IPS-20b (cell line): ENCODE measurements at regions not wholly inside any gene's neighbourhood (a gene's known extent, or its start where the extent isn't known, plus 50 kb on each side); places are given as distances from the start of the nearest gene placed in this dataset.

Experiments used
- H3K27ac ChIP-seq: one replicate; pipeline ENCODE4 v1.5.1; 2013; ENCODE audit warnings: low read length
- H3K27me3 ChIP-seq: 2 replicates; pipeline ENCODE4 v1.6.1; 2013; ENCODE audit warnings: mild to moderate bottlenecking, low read length, inconsistent platforms; ENCODE audit not compliant: insufficient read depth
- H3K36me3 ChIP-seq: 2 replicates; pipeline ENCODE4 v1.6.1; 2013; ENCODE audit warnings: low read depth, mild to moderate bottlenecking, inconsistent platforms, low read length, moderate library complexity; ENCODE audit not compliant: insufficient read depth
- H3K4me1 ChIP-seq: 2 replicates; pipeline ENCODE4 v1.6.1; 2013; ENCODE audit warnings: mild to moderate bottlenecking, control low read depth, inconsistent platforms, low read length, moderate library complexity; ENCODE audit not compliant: insufficient read depth
- H3K4me3 ChIP-seq: 2 replicates; pipeline ENCODE4 v1.5.1; 2013; ENCODE audit warnings: mild to moderate bottlenecking, low read length, inconsistent platforms
- H3K9ac ChIP-seq: 2 replicates; pipeline ENCODE4 v1.6.1; 2013; ENCODE audit warnings: low read depth, mild to moderate bottlenecking, inconsistent platforms, low read length, moderate library complexity
- H3K9me3 ChIP-seq: 2 replicates; pipeline ENCODE4 v1.6.1; 2013; ENCODE audit warnings: mild to moderate bottlenecking, low read depth, low read length, inconsistent platforms; ENCODE audit not compliant: insufficient read depth

DNA sequence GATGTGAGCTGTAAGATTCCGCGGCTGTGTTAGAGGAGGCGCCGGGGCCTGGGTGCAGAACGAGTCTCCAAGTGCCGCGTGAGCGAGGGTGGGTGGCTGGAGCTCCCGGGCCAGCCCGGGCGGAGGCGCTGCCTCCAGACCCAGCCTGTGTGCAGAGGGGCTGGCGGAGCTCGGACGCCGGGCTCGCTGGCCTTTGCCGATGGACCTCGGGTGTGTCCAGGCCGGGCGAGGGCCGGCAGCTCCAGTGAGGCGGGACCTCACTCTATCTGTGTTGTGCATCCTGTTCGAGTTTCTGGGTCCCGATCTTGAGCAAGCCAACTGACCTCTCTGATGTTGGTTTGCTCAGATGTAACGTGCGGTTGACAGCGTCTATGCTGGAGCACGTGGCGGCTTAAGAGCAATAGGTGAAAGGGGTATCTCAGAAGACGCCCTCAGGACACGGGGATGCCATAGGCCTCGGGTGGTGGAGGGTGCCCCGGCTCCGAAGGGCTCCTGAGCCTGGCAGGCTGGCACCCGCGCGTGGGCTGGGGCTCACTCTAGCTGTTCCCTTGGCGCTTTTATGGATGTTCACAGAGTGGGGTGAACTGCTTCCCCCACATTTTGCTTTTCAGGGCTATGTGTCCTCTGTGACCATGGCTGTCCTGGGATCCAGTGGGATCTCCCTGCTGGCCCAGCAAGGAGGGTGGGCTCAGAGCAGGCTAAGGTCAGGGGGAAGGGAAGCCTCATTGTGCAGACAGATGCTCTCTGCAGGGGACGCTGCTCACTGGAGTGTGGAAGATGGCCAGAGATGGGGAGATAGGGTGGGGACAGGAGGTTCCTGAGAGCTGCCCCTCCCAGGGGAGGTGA, 69.8 kb downstream of the MRPL36 start:
- Histone ChIP-seq H3K27ac (no peak overlapping the region), H3K36me3 (no peaks in the 10 kb centered on the region), H3K4me3 (no peak overlapping the region), H3K27me3 (peaks cover 13% of the 10 kb centered on the region), H3K9me3 (no peaks in the 10 kb centered on the region), H3K9ac (no peak overlapping the region), H3K4me1 (no peaks in the 10 kb centered on the region; the same call in 1 of the 2 replicates)

DNA sequence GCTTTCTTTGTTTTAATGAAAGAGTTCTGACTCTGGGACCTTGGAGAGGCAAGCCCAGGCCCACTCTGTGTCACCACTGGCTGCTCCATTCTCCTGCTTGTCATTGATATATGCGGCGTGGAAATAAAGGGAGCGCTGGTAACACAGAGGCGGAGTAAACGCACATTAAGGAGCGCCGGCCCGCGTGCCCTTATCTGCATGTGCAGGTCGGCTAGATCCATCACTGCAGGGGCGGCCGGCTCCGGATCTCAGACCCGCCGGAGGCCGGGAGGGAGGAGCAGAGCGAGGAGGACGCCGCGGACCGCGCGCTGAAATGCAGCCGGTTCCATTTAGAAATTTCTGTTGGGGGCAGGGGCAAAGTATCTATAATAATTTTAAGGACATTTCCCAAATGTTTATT, 70.8 kb downstream of the MRPL36 start:
- no peak overlapping the region for H3K9ac ChIP-seq
- H3K36me3 ChIP-seq = no peaks in the 10 kb centered on the region
- H3K9me3 ChIP-seq = no peaks in the 10 kb centered on the region
- H3K4me1 ChIP-seq = no peaks in the 10 kb centered on the region; the same call in 1 of the 2 replicates
- H3K4me3 ChIP-seq = no peak overlapping the region
- H3K27me3 ChIP-seq = peaks cover 19% of the 10 kb centered on the region
- no peak overlapping the region for H3K27ac ChIP-seq

DNA sequence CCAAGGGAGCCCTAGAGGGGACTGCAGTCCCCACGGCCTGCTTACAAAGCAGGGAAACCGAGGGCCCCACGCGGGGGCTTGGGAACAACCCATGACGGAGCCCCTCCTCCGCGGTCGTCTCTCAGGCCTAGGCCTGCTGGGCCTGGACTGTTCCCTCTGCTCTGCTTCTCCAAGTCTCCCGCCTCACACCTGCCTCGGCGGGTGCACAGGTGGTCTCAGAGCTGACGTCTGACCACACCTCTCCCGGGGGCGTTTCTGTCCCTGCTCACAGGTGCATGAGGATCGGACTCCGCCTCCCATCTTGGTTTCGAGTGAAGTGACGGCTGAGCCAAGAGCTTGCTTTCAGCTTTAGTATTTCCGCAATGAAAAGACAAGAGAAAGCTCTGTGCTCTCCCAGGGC, 72.1 kb downstream of the MRPL36 start:
- Histone ChIP-seq H3K9me3 (no peaks in the 10 kb centered on the region), H3K4me3 (no peak overlapping the region), H3K9ac (no peak overlapping the region), H3K4me1 (no peaks in the 10 kb centered on the region; the same call in 1 of the 2 replicates), H3K36me3 (no peaks in the 10 kb centered on the region), H3K27ac (no peak overlapping the region), H3K27me3 (peaks cover 19% of the 10 kb centered on the region)

GRCh38 chr5:1726956-1727355, 72.7 kb downstream of the MRPL36 start:
- no peak overlapping the region for H3K9ac ChIP-seq
- peaks cover 19% of the 10 kb centered on the region for H3K27me3 ChIP-seq
- no peaks in the 10 kb centered on the region for H3K36me3 ChIP-seq
- no peak overlapping the region for H3K27ac ChIP-seq
- no peaks in the 10 kb centered on the region; the same call in 1 of the 2 replicates for H3K4me1 ChIP-seq
- H3K9me3 ChIP-seq = no peaks in the 10 kb centered on the region
- H3K4me3 ChIP-seq = no peak overlapping the region

DNA sequence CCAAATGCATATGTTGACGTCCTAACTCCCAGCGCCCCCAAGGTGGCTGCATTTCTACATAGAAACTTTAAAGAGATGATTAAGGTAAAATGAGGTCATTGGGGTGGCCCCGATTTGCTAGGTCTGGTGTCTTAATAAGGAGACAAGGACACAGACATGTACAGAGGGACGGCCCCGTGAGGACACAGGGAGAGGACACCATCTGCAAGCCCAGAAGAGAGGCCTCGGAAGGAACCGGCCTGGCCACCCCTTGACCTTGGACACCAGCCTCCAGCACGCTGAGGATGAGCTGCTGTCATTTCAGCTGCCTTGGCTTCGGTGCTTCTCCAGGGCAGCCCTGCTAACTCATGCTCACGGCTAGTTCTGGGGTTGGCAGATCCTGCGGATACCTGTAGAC, 73.2 kb downstream of the MRPL36 start:
- Histone ChIP-seq H3K36me3 (no peaks in the 10 kb centered on the region), H3K4me3 (no peak overlapping the region), H3K9me3 (no peaks in the 10 kb centered on the region), H3K4me1 (no peaks in the 10 kb centered on the region; the same call in 1 of the 2 replicates), H3K27ac (no peak overlapping the region), H3K27me3 (peaks cover 19% of the 10 kb centered on the region), H3K9ac (no peak overlapping the region)

DNA sequence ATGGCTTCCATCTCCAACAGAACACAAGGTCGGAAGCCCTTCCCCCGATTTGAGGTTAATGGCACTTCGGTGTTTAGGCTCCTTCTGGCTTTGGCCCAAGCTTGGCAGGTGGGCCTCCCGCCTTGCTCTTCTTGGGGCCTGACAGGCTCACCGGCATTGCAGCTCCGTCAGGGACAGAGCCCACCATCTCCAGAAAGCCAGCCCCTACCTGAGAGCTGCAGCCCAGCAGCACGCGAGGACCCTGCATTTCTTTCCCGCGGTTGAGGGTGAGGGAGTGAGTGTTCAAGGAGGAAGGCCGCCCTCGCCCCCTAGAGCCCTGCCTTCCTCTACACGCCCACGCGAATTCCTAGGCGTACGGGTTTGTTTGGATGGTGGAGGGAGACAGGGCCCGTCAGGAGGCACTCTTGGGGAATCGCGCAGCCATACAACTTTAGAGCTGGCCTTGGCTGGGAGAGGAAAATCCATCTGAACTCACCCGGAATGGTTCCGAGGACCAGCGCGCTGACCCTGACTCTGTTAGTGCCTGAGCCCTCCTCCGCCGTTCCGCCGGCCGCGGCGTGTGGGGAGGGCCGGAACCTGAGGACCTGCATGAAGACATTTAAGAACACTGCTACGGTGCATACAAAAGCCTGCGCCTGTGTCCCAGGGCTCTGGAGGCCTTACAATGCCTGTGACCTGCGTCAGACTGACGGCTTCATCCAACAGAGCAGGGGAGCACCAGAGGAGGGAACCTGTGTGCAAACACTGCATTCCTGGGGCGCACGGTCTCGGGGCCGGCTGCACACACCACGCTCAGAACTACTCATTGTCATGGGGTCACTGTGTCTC, 73.8 kb downstream of the MRPL36 start:
- Histone ChIP-seq H3K9me3 (no peaks in the 10 kb centered on the region), H3K4me1 (no peaks in the 10 kb centered on the region; the same call in 1 of the 2 replicates), H3K27ac (no peak overlapping the region), H3K9ac (peak overlapping the region; percentile 56; the same call in 1 of the 2 replicates), H3K27me3 (peaks cover 19% of the 10 kb centered on the region), H3K4me3 (peak overlapping the region; percentile 54; the same call in 1 of the 2 replicates), H3K36me3 (no peaks in the 10 kb centered on the region)

- Histone ChIP-seq H3K9me3 (peaks cover under 1% of the 10 kb centered on the region; the same call in 1 of the 2 replicates), H3K27me3 (peaks cover 19% of the 10 kb centered on the region), H3K4me3 (peak overlapping the region; percentile 54), H3K9ac (peak overlapping the region; percentile 56; the same call in 1 of the 2 replicates), H3K27ac (no peak overlapping the region), H3K36me3 (no peaks in the 10 kb centered on the region), H3K4me1 (no peaks in the 10 kb centered on the region; the same call in 1 of the 2 replicates)
Observed at GRCh38 chr5:1724822-1725602, 74.6 kb downstream of the MRPL36 start.

- H3K27ac ChIP-seq = no peak overlapping the region
- no peak overlapping the region for H3K4me3 ChIP-seq
- peaks cover 19% of the 10 kb centered on the region for H3K27me3 ChIP-seq
- H3K36me3 ChIP-seq = no peaks in the 10 kb centered on the region
- H3K9ac ChIP-seq = no peak overlapping the region
- peaks cover 9% of the 10 kb centered on the region for H3K9me3 ChIP-seq
- no peaks in the 10 kb centered on the region; the same call in 1 of the 2 replicates for H3K4me1 ChIP-seq
Observed at GRCh38 chr5:1723957-1724821, 75.4 kb downstream of the MRPL36 start.

DNA sequence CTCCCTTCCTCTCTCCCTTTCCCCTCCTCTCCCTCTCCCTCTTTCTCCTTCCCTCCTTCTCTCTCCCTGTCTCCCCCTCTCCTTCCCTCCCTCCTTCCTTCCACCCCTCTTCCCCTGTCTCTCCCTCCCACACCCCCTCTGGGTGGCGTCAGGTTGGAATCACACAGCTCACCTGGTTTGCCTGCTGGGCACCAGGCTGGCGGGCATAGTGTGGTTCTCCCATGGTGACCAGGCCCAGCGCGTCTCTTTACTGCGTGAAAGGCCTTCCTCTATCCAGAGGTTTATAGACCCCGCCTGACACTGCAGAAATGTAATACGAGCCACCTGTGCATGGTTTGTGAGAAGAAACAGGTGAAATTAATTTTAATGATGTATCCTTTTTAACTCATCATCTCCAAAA, 76.2 kb downstream of the MRPL36 start:
- Histone ChIP-seq H3K9ac (no peak overlapping the region), H3K9me3 (peaks cover 16% of the 10 kb centered on the region), H3K27me3 (peaks cover 19% of the 10 kb centered on the region), H3K27ac (no peak overlapping the region), H3K4me3 (no peak overlapping the region), H3K36me3 (no peaks in the 10 kb centered on the region), H3K4me1 (no peaks in the 10 kb centered on the region; the same call in 1 of the 2 replicates)

- Histone ChIP-seq H3K36me3 (no peaks in the 10 kb centered on the region), H3K27me3 (peaks cover 19% of the 10 kb centered on the region), H3K27ac (no peak overlapping the region), H3K4me1 (no peaks in the 10 kb centered on the region; the same call in 1 of the 2 replicates), H3K9me3 (peaks cover 22% of the 10 kb centered on the region), H3K4me3 (no peak overlapping the region), H3K9ac (no peak overlapping the region)
Observed at GRCh38 chr5:1722877-1723276, 76.8 kb downstream of the MRPL36 start.
